HepG2 (cell line): ENCODE measurements at regions not wholly inside any gene's neighbourhood (a gene's known extent, or its start where the extent isn't known, plus 50 kb on each side); places are given as distances from the start of the nearest gene placed in this dataset.

Experiments
- ATAC-seq: fragments of 200-7000 bp; cut with Tn5 transposase; 3 replicates; pipeline ENCODE4 v1.9.1; 2020; ENCODE audit warnings: mild to moderate bottlenecking, moderate library complexity
- BruUV-seq: library from RNA; stranded (reverse); fragments of 400-500 nt; replicated peaks from 2 replicates; lab custom pipeline; 2021; lab: Mats Ljungman, UMichigan
- CTCF ChIA-PET: fragments of 300-600 bp; formaldehyde crosslinking; extraction: SDS; loops from one replicate; lab custom pipeline; 2021; ENCODE audit warnings: low total read pairs, inconsistent platforms, low intra/inter-chr PET ratio; lab: Yijun Ruan, JAX
- POLR2A ChIA-PET: fragments of 350-600 bp; sonication (Branson Sonifier 250); formaldehyde crosslinking; loops from one replicate; lab custom pipeline; 2020; ENCODE audit warnings: antibody characterized with exemption, inconsistent platforms; lab: Yijun Ruan, JAX
- DNase-seq: peaks from one replicate; pipeline ENCODE4 v3.0.0-alpha.2; 2015; ENCODE audit warnings: low spot score
- FAIRE-seq: peaks from 3 replicates; lab custom pipeline; 2011; peaks lifted over from hg19 to GRCh38; lab: Jason Lieb, UNC
- H2AFZ ChIP-seq: one replicate; pipeline ENCODE4 v1.6.1; 2011; ENCODE audit warnings: low read length, inconsistent platforms
- H3K27ac ChIP-seq: fragments of 300-600 bp; 3 replicates; pipeline ENCODE4 v1.8.0; 2011; ENCODE audit warnings: mixed run types, mild to moderate bottlenecking, mixed read lengths, low read length, inconsistent platforms; ENCODE audit not compliant: insufficient read depth; ENCODE audit errors: extremely low read length
- H3K27me3 ChIP-seq, 2 experiments: fragments of 200-600 bp in 1 of 2; 2 replicates in 1 of 2; 3 replicates in 1 of 2; pipeline versions ENCODE4 v1.6.0 to v1.8.0; 2011; ENCODE audit warnings: low read length in 2 of 2, mild to moderate bottlenecking in 2 of 2, moderate library complexity in 2 of 2, inconsistent platforms in 1 of 2; ENCODE audit not compliant: insufficient read depth in 2 of 2, control insufficient read depth in 1 of 2
- H3K36me3 ChIP-seq, 2 experiments: fragments of 200-600 bp in 1 of 2; replicated peaks in 1 of 2; 2 replicates in 1 of 2; 3 replicates in 1 of 2; pipeline versions ENCODE4 v1.5.1 to v1.8.0; 2011; ENCODE audit warnings: low read length in 2 of 2, inconsistent platforms in 1 of 2; ENCODE audit not compliant: insufficient read depth in 2 of 2, control insufficient read depth in 1 of 2
- H3K4me1 ChIP-seq: 2 replicates; pipeline ENCODE4 v1.5.1; 2012; ENCODE audit warnings: low read length, inconsistent platforms; ENCODE audit not compliant: insufficient read depth
- H3K4me2 ChIP-seq: 2 replicates; pipeline ENCODE4 v1.6.0; 2011; ENCODE audit warnings: low read depth, low read length, inconsistent platforms
- H3K4me3 ChIP-seq, 3 experiments: fragments of 200-600 bp in 1 of 3; sonication (generic), shearing (Covaris generic) in 1 of 3; replicated peaks in 1 of 3; 2 replicates each; pipeline ENCODE4 v1.5.1; 2011 to 2016; ENCODE audit warnings: low read length in 3 of 3, inconsistent platforms in 2 of 3, low read depth in 2 of 3, mild to moderate bottlenecking in 2 of 3, control low read depth in 1 of 3, mixed read lengths in 1 of 3; ENCODE audit not compliant: insufficient read depth in 1 of 3
- H3K79me2 ChIP-seq: one replicate; pipeline ENCODE4 v1.6.1; 2011; ENCODE audit warnings: low read length, inconsistent platforms; ENCODE audit not compliant: insufficient read depth
- H3K9ac ChIP-seq: 2 replicates; pipeline ENCODE4 v1.6.0; 2011; ENCODE audit warnings: mild to moderate bottlenecking, low read depth, low read length, inconsistent platforms; ENCODE audit not compliant: insufficient read depth
- H3K9me3 ChIP-seq: 2 replicates; pipeline ENCODE4 v1.5.1; 2012; ENCODE audit warnings: mild to moderate bottlenecking, low read length
- H4K20me1 ChIP-seq: 2 replicates; pipeline ENCODE4 v1.6.0; 2011; ENCODE audit warnings: inconsistent platforms, mild to moderate bottlenecking, low read length, moderate library complexity; ENCODE audit not compliant: insufficient read depth
- BCL6 ChIP-seq: IDR thresholded peaks from 2 replicates; pipeline ENCODE4 v1.6.1; 2016; ENCODE audit warnings: missing genetic modification reagents, missing compliant biosample characterization
- DZIP1 ChIP-seq: sonication (generic); formaldehyde crosslinking; IDR thresholded peaks from 2 replicates; pipeline ENCODE4 v1.5.0; 2020; ENCODE audit warnings: mild to moderate bottlenecking, missing genetic modification reagents
- GTF2F1 ChIP-seq: fragments of 150-350 bp; IDR thresholded peaks from 2 replicates; pipeline ENCODE4 v1.6.1; 2014; ENCODE audit warnings: low read length
- IRF2 ChIP-seq: IDR thresholded peaks from 2 replicates; pipeline ENCODE4 v1.6.1; 2018; ENCODE audit warnings: missing genetic modification reagents, missing compliant biosample characterization
- MTA1 ChIP-seq: sonication (generic); formaldehyde crosslinking; IDR thresholded peaks from 2 replicates; pipeline ENCODE4 v1.4.0; 2020; ENCODE audit warnings: missing genetic modification reagents, mild to moderate bottlenecking, borderline replicate concordance
- MYC ChIP-seq: sonication (generic); formaldehyde crosslinking; IDR thresholded peaks from 2 replicates; pipeline ENCODE4 v1.9.0; 2021; ENCODE audit warnings: missing genetic modification reagents, borderline replicate concordance
- NR2F6 ChIP-seq, 2 experiments: IDR thresholded peaks; 2 replicates each; pipeline ENCODE4 v1.6.1; 2016; ENCODE audit warnings: antibody characterized with exemption in 1 of 2, mild to moderate bottlenecking in 1 of 2
- RNF2 ChIP-seq: fragments of 450-650 bp; conservative IDR thresholded peaks from 2 replicates; pipeline ENCODE4 v1.6.1; 2016; ENCODE audit warnings: low read depth
- SMC3 ChIP-seq: IDR thresholded peaks from 2 replicates; pipeline ENCODE4 v1.6.1; 2011; ENCODE audit warnings: low read length, improper control_type of control experiment
- ZNF12 ChIP-seq: sonication (generic); formaldehyde crosslinking; IDR thresholded peaks from 2 replicates; pipeline ENCODE4 v1.5.0; 2020; ENCODE audit warnings: missing genetic modification reagents
- WGBS: methylation state at CpG from one replicate; pipeline ENCODE4 v1.1.6; 2017; ENCODE audit warnings: low lambda C conversion rate; 5-methylcytosine and 5-hydroxymethylcytosine counted together
- in situ Hi-C: cut with HindIII; loops from 2 replicates; pipeline ENCODE4 v1.10.0; 2017; ENCODE audit warnings: low pct_unique_long_range_greater_than_20kb; ENCODE audit not compliant: extremely low pct_ligation_motif_present
- intact Hi-C: fragments of 100-400 bp; cut with micrococcal nuclease; formaldehyde crosslinking; loops from one replicate; pipeline ENCODE4 v1.10.0; 2022; ENCODE audit not compliant: unreplicated experiment
- TF ChIP-seq, protein P1 (sequence below): fragments of 450-650 bp; IDR thresholded peaks from 2 replicates; pipeline ENCODE4 v1.6.1; 2017; ENCODE audit warnings: mild to moderate bottlenecking
- TF ChIP-seq, protein P2 (sequence below): sonication (generic); formaldehyde crosslinking; IDR thresholded peaks from 2 replicates; pipeline ENCODE4 v1.4.0; 2020; ENCODE audit warnings: missing genetic modification reagents

DNA sequence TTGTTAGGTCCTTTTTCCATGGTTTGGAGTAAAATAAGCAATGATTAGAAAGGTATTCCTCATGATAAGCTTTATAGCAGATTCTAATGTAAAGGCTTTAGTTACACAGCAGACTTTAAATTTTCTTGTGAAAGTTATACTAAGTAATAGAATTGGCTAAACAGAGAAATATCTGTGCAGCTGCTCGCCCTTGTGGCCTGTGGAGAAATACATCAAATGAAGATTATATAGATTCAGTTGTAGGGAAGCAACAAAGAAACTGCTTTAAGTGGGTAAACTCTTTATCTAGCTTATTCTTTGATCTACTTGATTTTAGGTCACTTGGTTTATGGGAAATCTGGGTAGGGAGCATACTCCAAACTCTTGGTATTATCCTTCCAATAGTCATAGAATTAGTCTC is 1269.7 kb upstream of the SPRY2 start (continued):
- no peak for TF ChIP-seq IRF2

- no TSS peak for BruUV-seq
- CTCF ChIA-PET: no interaction called here
- Histone ChIP-seq H3K36me3 (no peaks in the 10 kb centered on the region), H3K79me2 (no peaks in the 10 kb centered on the region), H3K4me1 (no peaks in the 10 kb centered on the region), H3K9ac (no peak overlapping the region), H3K4me3 (no peak overlapping the region), H2AFZ (no peak overlapping the region), H4K20me1 (no peaks in the 10 kb centered on the region), H3K27me3 (no peaks in the 10 kb centered on the region), H3K4me2 (no peak overlapping the region), H3K27ac (no peak overlapping the region), H3K9me3 (no peaks in the 10 kb centered on the region)
- ATAC-seq (no peak), FAIRE-seq (no peak), DNase-seq (no peak)
- WGBS: 4% methylated on average over 2 of the region's 2 CpGs
- intact Hi-C loops (no loop called here), in situ Hi-C loops (no loop called here)
- no peak for TF ChIP-seq SMC3
- TF ChIP-seq GTF2F1: no peak
- POLR2A ChIA-PET: no interaction called here
These were observed 1268.4 kb upstream of the SPRY2 start for GRCh38 chr13:81609335-81609734.

DNA sequence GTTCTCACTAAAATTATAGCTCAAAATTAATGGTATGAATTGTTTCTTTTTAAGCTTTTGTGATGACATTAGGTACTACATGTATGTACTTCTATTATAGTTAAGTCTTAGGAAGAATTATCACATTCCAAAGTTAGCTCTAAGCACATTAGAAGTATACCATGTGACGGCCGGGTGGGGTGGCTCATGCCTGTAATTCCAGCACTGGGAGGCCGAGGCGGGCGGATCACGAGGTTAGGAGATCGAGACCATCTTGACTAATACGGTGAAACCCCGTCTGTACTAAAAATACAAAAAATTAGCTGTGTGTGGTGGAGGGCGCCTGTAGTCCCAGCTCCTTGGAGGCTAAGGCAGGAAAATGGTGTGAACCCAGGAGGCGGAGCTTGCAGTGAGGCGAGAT is 1265.1 kb upstream of the SPRY2 start:
- ChIA-PET POLR2A (no interaction called here), CTCF (no interaction called here)
- Histone ChIP-seq H3K79me2 (no peaks in the 10 kb centered on the region), H3K9me3 (no peaks in the 10 kb centered on the region), H3K4me1 (no peaks in the 10 kb centered on the region), H3K36me3 (no peaks in the 10 kb centered on the region), H4K20me1 (no peaks in the 10 kb centered on the region), H3K27me3 (no peaks in the 10 kb centered on the region), H3K4me3 (no peak overlapping the region), H2AFZ (no peak overlapping the region), H3K4me2 (no peak overlapping the region), H3K27ac (no peak overlapping the region), H3K9ac (no peak overlapping the region)
- WGBS: 56% methylated on average over 12 of the region's 12 CpGs
- DNase-seq (no peak), FAIRE-seq (no peak), ATAC-seq (no peak)
- intact Hi-C loops (no loop called here), in situ Hi-C loops (no loop called here)
- no peak for TF ChIP-seq RNF2
- TF ChIP-seq, protein P1, sequence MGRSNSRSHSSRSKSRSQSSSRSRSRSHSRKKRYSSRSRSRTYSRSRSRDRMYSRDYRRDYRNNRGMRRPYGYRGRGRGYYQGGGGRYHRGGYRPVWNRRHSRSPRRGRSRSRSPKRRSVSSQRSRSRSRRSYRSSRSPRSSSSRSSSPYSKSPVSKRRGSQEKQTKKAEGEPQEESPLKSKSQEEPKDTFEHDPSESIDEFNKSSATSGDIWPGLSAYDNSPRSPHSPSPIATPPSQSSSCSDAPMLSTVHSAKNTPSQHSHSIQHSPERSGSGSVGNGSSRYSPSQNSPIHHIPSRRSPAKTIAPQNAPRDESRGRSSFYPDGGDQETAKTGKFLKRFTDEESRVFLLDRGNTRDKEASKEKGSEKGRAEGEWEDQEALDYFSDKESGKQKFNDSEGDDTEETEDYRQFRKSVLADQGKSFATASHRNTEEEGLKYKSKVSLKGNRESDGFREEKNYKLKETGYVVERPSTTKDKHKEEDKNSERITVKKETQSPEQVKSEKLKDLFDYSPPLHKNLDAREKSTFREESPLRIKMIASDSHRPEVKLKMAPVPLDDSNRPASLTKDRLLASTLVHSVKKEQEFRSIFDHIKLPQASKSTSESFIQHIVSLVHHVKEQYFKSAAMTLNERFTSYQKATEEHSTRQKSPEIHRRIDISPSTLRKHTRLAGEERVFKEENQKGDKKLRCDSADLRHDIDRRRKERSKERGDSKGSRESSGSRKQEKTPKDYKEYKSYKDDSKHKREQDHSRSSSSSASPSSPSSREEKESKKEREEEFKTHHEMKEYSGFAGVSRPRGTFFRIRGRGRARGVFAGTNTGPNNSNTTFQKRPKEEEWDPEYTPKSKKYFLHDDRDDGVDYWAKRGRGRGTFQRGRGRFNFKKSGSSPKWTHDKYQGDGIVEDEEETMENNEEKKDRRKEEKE: no peak
- TF ChIP-seq MYC (CRISPR knock-in tag): no peak
- TF ChIP-seq NR2F6 (IDR thresholded peaks at IDR 0.05): no peak
- TF ChIP-seq NR2F6 (CRISPR knock-in tag; IDR thresholded peaks at IDR 0.05): no peak
- TF ChIP-seq MTA1 (CRISPR knock-in tag): no peak
- TF ChIP-seq DZIP1 (CRISPR knock-in tag): no peak
- no peak for TF ChIP-seq BCL6 (CRISPR knock-in tag)
- no peak for TF ChIP-seq ZNF12
- TF ChIP-seq, protein P2, sequence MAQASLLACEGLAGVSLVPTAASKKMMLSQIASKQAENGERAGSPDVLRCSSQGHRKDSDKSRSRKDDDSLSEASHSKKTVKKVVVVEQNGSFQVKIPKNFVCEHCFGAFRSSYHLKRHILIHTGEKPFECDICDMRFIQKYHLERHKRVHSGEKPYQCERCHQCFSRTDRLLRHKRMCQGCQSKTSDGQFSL: no peak
- BruUV-seq: no TSS peak
